ENCODE measurements at regions not wholly inside any gene's neighbourhood (a gene's known extent, or its start where the extent isn't known, plus 50 kb on each side); places are given as distances from the start of the nearest gene placed in this dataset.

DNA sequence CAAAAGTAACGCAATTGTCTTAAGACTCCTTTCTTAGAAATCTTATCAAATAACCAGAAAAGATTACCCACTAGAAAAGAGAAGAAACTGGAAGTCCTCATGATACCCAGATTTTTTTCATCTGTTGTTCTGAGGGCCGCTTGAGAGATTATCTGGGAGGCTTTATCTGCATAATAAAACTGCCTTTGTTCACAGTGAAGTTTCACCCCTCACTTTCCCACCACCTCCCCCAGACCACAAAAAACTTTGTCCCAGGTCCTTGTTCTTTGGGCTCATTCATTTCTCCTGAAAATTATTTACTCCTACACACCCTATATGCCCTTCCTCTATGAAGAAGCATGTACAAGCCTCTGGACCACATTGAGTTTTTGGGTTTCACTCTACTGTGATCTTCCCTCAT, 745.1 kb upstream of the COBL start:
- DNase-seq, result no peak
- no peak overlapping the region for H3K4me3 Mint-ChIP-seq (ENCODE audit: unreplicated experiment)
- H3K9me3 ChIP-seq, result no peaks in the 10 kb centered on the region
- CTCF ChIA-PET, result no interaction called here
- H3K27ac Mint-ChIP-seq (ENCODE audit: unreplicated experiment), result no peak overlapping the region
- H3K27me3 ChIP-seq (replicated peaks; ENCODE audit: control insufficient read depth, insufficient read depth, low read length), result no peaks in the 10 kb centered on the region
- intact Hi-C loops (cut with micrococcal nuclease; ENCODE audit: unreplicated experiment), result no loop called here
- H3K36me3 ChIP-seq (ENCODE audit: control insufficient read depth, insufficient read depth, low read length), result no peaks in the 10 kb centered on the region
- no peaks in the 10 kb centered on the region for H3K36me3 Mint-ChIP-seq (ENCODE audit: insufficient read depth, unreplicated experiment)
- no peaks in the 10 kb centered on the region for H3K4me1 ChIP-seq
- H3K27me3 Mint-ChIP-seq (ENCODE audit: insufficient read depth, unreplicated experiment), result no peaks in the 10 kb centered on the region
- no peak overlapping the region for H3K4me3 ChIP-seq (ENCODE audit: low read depth, low read length)
- no TSS peak for BruUV-seq (replicated peaks)
- TF ChIP-seq CTCF (IDR thresholded peaks at IDR 0.05; ENCODE audit: insufficient read depth in 1 of 2, low read depth in 1 of 2, low read length in 1 of 2, severe bottlenecking in 1 of 2, unreplicated experiment in 1 of 2), result no peak
- no peaks in the 10 kb centered on the region for H3K9me3 Mint-ChIP-seq (ENCODE audit: unreplicated experiment)
- peaks cover 6% of the 10 kb centered on the region for H3K4me1 Mint-ChIP-seq (ENCODE audit: low read depth, unreplicated experiment)
- POLR2A ChIA-PET, result no interaction called here

GRCh38 chr7:52053525-52053924, 736.9 kb upstream of the COBL start:
- Mint-ChIP-seq H3K9me3 (ENCODE audit: unreplicated experiment) (no peaks in the 10 kb centered on the region), H3K36me3 (ENCODE audit: insufficient read depth, unreplicated experiment) (no peaks in the 10 kb centered on the region), H3K27me3 (ENCODE audit: insufficient read depth, unreplicated experiment) (no peaks in the 10 kb centered on the region), H3K4me3 (ENCODE audit: unreplicated experiment) (no peak overlapping the region), H3K27ac (ENCODE audit: unreplicated experiment) (no peak overlapping the region), H3K4me1 (ENCODE audit: low read depth, unreplicated experiment) (peaks cover 6% of the 10 kb centered on the region)
- BruUV-seq (replicated peaks), result no TSS peak
- ChIA-PET CTCF (no interaction called here), POLR2A (no interaction called here)
- no peak for TF ChIP-seq CTCF (IDR thresholded peaks at IDR 0.05; ENCODE audit: insufficient read depth in 1 of 2, low read depth in 1 of 2, low read length in 1 of 2, severe bottlenecking in 1 of 2, unreplicated experiment in 1 of 2)
- no peaks in the 10 kb centered on the region for H3K4me1 ChIP-seq
- H3K36me3 ChIP-seq (ENCODE audit: control insufficient read depth, insufficient read depth, low read length), result no peaks in the 10 kb centered on the region
- DNase-seq, result no peak
- no peaks in the 10 kb centered on the region for H3K9me3 ChIP-seq
- no peaks in the 10 kb centered on the region for H3K27me3 ChIP-seq (replicated peaks; ENCODE audit: control insufficient read depth, insufficient read depth, low read length)
- intact Hi-C loops (cut with micrococcal nuclease; ENCODE audit: unreplicated experiment), result no loop called here
- no peak overlapping the region for H3K4me3 ChIP-seq (ENCODE audit: low read depth, low read length)

DNA sequence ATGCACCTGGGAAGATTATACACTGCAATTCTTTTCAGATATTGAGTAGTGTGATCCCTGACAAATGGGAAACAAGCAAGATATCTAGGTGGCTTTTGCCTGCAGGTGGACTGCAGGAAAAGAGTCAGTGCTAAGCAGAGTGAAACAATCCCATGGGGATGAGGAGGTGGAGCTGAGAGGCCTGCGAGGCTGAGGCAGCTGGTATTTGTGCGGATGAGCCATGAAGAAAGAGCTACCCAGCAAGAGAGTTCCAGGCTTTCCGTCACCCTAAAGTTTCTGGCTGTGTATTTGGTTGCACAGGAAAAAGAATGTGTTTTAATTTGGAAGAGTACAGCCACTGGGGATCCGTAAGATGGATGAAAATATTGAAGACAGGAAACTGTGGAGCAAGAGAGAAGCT, 714.1 kb upstream of the COBL start:
- Histone ChIP-seq H3K9me3 (no peaks in the 10 kb centered on the region), H3K27me3 (replicated peaks; ENCODE audit: control insufficient read depth, insufficient read depth, low read length) (no peaks in the 10 kb centered on the region), H3K4me3 (ENCODE audit: low read depth, low read length) (no peak overlapping the region), H3K36me3 (ENCODE audit: control insufficient read depth, insufficient read depth, low read length) (no peaks in the 10 kb centered on the region), H3K4me1 (no peaks in the 10 kb centered on the region)
- Mint-ChIP-seq H3K27ac (ENCODE audit: unreplicated experiment) (no peak overlapping the region), H3K9me3 (ENCODE audit: unreplicated experiment) (peaks cover 13% of the 10 kb centered on the region), H3K4me3 (ENCODE audit: unreplicated experiment) (no peak overlapping the region), H3K36me3 (ENCODE audit: insufficient read depth, unreplicated experiment) (no peaks in the 10 kb centered on the region), H3K4me1 (ENCODE audit: low read depth, unreplicated experiment) (no peaks in the 10 kb centered on the region), H3K27me3 (ENCODE audit: insufficient read depth, unreplicated experiment) (no peaks in the 10 kb centered on the region)
- intact Hi-C loops (cut with micrococcal nuclease; ENCODE audit: unreplicated experiment), result no loop called here
- CTCF ChIA-PET, result no interaction called here
- TF ChIP-seq CTCF (IDR thresholded peaks at IDR 0.05; ENCODE audit: insufficient read depth in 1 of 2, low read depth in 1 of 2, low read length in 1 of 2, severe bottlenecking in 1 of 2, unreplicated experiment in 1 of 2), result no peak
- no peak for DNase-seq
- no TSS peak for BruUV-seq (replicated peaks)
- POLR2A ChIA-PET, result no interaction called here

All from Caco-2 (cell line).